Fibroblast of skin of scalp (primary cell): ENCODE measurements at regions not wholly inside any gene's neighbourhood (a gene's known extent, or its start where the extent isn't known, plus 50 kb on each side); places are given as distances from the start of the nearest gene placed in this dataset.

Source experiments
- DNase-seq: peaks from one replicate; pipeline ENCODE4 v3.0.0-alpha.2; 2013

DNA sequence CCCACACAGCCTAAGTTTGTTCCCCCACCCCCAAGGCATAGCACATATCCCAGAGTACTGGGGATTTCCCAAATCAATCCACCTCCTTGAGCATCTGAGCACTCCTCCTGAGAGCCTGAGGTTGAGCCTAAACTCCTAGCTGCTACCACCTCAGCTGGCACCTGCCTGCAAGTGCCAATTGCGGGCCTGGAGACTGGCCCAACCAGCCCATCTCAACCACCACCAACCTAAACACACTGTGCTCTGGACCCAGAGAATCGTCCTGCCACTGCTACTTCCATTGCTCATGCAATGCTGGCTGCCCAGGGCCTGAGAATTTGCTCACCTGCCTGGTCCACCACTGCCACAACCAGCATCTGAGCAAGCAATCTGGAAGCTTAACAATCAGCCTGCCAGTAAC lies 177.1 kb downstream of the FGF13 start:
- no peak for DNase-seq

GRCh38 chrX:138519296-138519695 lies 192.2 kb downstream of the FGF13 start:
- peak; percentile 3 for DNase-seq

GRCh38 chrX:138504273-138504672 lies 207.2 kb downstream of the FGF13 start:
- no peak for DNase-seq

- DNase-seq = no peak
These were observed 219.1 kb downstream of the FGF13 start for GRCh38 chrX:138492371-138492770.

DNA sequence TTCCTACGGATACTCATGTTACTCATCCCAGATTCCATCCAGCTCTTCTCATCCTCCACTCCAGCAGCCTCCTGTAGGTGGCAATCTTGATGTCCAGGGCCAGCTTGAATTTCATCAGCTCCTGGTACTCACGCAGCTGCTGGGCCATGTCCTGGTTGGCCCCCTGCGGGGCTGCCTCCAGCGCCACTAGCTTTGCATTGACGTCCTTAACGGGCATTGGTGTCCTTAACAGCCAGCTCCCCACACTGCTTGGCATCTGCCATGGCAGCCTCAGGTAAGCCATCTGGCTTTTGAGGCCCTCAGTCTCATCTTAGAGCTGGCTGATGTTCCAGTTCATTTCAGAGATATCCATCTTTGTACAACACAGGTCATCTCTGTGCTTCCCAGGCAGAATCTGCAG lies 223.7 kb downstream of the FGF13 start:
- DNase-seq = no peak

DNA sequence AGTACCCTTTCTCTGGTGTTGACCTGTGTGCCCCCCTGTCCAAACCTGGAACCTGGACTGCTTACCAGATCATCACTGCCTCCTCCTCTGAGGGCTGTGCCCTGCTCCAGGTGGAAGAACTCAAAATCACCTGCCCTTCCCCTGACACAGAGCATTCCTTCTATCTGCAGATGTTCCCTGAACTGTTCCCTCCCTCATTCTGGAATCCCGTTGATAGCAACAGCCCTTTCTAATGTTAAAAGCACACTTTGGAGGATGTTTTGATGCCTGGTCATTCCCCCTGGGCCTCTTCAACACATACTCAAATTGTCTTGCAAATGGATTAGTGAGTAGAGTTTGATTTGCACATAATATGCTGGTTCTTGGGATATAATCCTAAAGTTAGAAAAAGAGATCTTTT lies 225.8 kb downstream of the FGF13 start:
- DNase-seq = no peak

DNA sequence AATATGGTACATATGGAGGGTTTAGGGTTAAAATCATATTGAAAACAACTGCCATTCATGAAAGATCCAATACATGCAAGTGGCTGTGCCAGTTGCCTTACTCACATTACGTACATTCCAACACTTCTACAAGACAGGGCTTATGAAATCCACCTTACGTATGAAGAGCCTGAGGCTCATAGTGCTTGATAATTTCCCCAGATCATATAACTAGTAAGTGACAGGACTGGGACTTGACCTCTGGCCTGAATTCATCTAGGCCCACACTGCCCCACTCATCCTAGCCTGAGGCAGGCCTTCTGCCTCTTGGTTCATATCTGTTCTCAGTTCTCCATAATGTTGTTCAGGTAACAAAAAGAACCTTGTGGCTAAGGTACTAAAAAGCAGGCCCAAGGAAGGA lies 226.3 kb downstream of the FGF13 start:
- DNase-seq = no peak

- no peak for DNase-seq
These were observed 227.1 kb downstream of the FGF13 start for GRCh38 chrX:138484451-138484850.

- no peak for DNase-seq
These were observed 229.9 kb downstream of the FGF13 start for GRCh38 chrX:138481649-138482048.

GRCh38 chrX:138463476-138463875 lies 248.0 kb downstream of the FGF13 start:
- DNase-seq = no peak
